HG03066 (cell line): ENCODE measurements at regions not wholly inside any gene's neighbourhood (a gene's known extent, or its start where the extent isn't known, plus 50 kb on each side); places are given as distances from the start of the nearest gene placed in this dataset.
"Not testable (repeated sequence)": the region's sequence is repeated elsewhere in the genome, so short reads cannot be mapped to it uniquely, and the experiment has no call there.

Experiments
- ATAC-seq: cut with Tn5 transposase; IDR thresholded peaks from one replicate; pipeline ENCODE4 v1.9.1; 2021; ENCODE audit warnings: low read depth; ENCODE audit not compliant: unreplicated experiment

- no peak for ATAC-seq
Measured at GRCh38 chr5:138649316-138649720, 74.1 kb upstream of the HSPA9 start.

- no peak for ATAC-seq
Measured at GRCh38 chr5:138648841-138649240, 73.6 kb upstream of the HSPA9 start.

GRCh38 chr5:138647794-138648410 is 72.7 kb upstream of the HSPA9 start:
- no peak for ATAC-seq

GRCh38 chr5:138647261-138647788 is 72.1 kb upstream of the HSPA9 start:
- no peak for ATAC-seq

GRCh38 chr5:138646671-138647070 is 71.5 kb upstream of the HSPA9 start:
- no peak for ATAC-seq

- no peak for ATAC-seq
Measured at GRCh38 chr5:138645778-138646575, 70.8 kb upstream of the HSPA9 start.

- ATAC-seq, result no peak
Measured at GRCh38 chr5:138643040-138643791, 68.0 kb upstream of the HSPA9 start.

GRCh38 chr5:138641547-138642298 is 66.5 kb upstream of the HSPA9 start:
- ATAC-seq, result no peak

GRCh38 chr5:138640646-138641254 is 65.5 kb upstream of the HSPA9 start:
- no peak for ATAC-seq

GRCh38 chr5:138640138-138640537 is 64.9 kb upstream of the HSPA9 start:
- no peak for ATAC-seq

- no peak for ATAC-seq
Measured at GRCh38 chr5:138639326-138639725, 64.1 kb upstream of the HSPA9 start.

- ATAC-seq, result no peak
Measured at GRCh38 chr5:138637256-138637655, 62.1 kb upstream of the HSPA9 start.

GRCh38 chr5:138636398-138636944 is 61.3 kb upstream of the HSPA9 start:
- ATAC-seq, result no peak

- ATAC-seq, result no peak
Measured at GRCh38 chr5:138635708-138636107, 60.5 kb upstream of the HSPA9 start.

GRCh38 chr5:138635265-138635664 is 60.1 kb upstream of the HSPA9 start:
- no peak for ATAC-seq

GRCh38 chr5:138634804-138635203 is 59.6 kb upstream of the HSPA9 start:
- not testable (repeated sequence) for ATAC-seq

- ATAC-seq, result no peak
Measured at GRCh38 chr5:138632900-138633489, 57.8 kb upstream of the HSPA9 start.

- no peak for ATAC-seq
Measured at GRCh38 chr5:138631096-138631928, 56.1 kb upstream of the HSPA9 start.

GRCh38 chr5:138629392-138629791 is 54.2 kb upstream of the HSPA9 start:
- no peak for ATAC-seq
